Stimulated activated naive B cell treated with anti-CD40 and anti-IgM and Interleukin-4, amounts not matched to agents 10 μg/mL and 1 μg/mL and 100 μg/mL, for 72 hours (primary cell): ENCODE measurements at regions not wholly inside any gene's neighbourhood (a gene's known extent, or its start where the extent isn't known, plus 50 kb on each side); places are given as distances from the start of the nearest gene placed in this dataset.
"Not testable (repeated sequence)": the region's sequence is repeated elsewhere in the genome, so short reads cannot be mapped to it uniquely, and the experiment has no call there.

ENCODE experiments used
- ATAC-seq, 2 donors: fragments of 150-1000 bp; cut with Tn5 transposase; replicated peaks; 2 replicates each; pipeline ENCODE4 v1.10.0; 2021; ENCODE audit warnings: moderate library complexity in 1 of 2
- DNase-seq: peaks from one replicate; pipeline ENCODE4 v3.0.0; 2021
- H3K27ac Mint-ChIP-seq: one replicate; pipeline ENCODE4 v1.8.0; 2022; ENCODE audit warnings: mild to moderate bottlenecking, mixed read lengths
- H3K27me3 Mint-ChIP-seq, 2 donors: one replicate each; pipeline ENCODE4 v1.8.0; 2022; ENCODE audit warnings: mixed read lengths in 2 of 2
- H3K36me3 Mint-ChIP-seq, 2 donors: one replicate each; pipeline ENCODE4 v1.8.0; 2022; ENCODE audit warnings: mixed read lengths in 2 of 2, mild to moderate bottlenecking in 1 of 2
- H3K4me1 Mint-ChIP-seq, 2 donors: one replicate each; pipeline ENCODE4 v1.8.0; 2022; ENCODE audit warnings: mixed read lengths in 2 of 2, mild to moderate bottlenecking in 1 of 2
- H3K4me3 Mint-ChIP-seq, 2 donors: one replicate each; pipeline ENCODE4 v1.8.0; 2022; ENCODE audit warnings: mild to moderate bottlenecking in 2 of 2, mixed read lengths in 2 of 2, moderate library complexity in 1 of 2
- H3K9me3 Mint-ChIP-seq, 2 donors: one replicate each; pipeline ENCODE4 v1.8.0; 2022; ENCODE audit warnings: mixed read lengths in 2 of 2, mild to moderate bottlenecking in 1 of 2

DNA sequence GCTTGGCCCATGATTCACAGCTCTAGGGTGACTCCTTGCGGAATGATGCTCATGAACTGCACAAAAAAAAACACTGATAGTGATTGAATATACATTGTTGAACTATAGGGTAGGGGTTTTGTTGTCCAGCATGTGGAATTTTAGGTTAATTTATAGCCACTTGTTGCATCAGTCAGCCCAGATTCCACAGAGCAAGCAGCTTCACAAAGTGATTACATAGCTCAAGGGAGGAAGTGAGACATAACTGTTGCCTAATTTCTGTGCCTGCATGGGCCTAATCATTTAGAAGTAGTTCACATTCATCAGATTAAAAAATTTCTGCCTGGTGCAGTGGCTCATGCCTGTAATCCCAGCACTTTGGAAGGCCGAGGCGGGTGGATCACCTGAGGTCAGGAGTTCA lies 142.2 kb upstream of the ZNF722 start:
- not testable (repeated sequence) for ATAC-seq, DNase-seq, H3K36me3 Mint-ChIP-seq, H3K27me3 Mint-ChIP-seq, H3K27ac Mint-ChIP-seq, H3K4me3 Mint-ChIP-seq, H3K4me1 Mint-ChIP-seq
- peaks cover 19 to 23% of the 10 kb centered on the region in 2 donors for H3K9me3 Mint-ChIP-seq

DNA sequence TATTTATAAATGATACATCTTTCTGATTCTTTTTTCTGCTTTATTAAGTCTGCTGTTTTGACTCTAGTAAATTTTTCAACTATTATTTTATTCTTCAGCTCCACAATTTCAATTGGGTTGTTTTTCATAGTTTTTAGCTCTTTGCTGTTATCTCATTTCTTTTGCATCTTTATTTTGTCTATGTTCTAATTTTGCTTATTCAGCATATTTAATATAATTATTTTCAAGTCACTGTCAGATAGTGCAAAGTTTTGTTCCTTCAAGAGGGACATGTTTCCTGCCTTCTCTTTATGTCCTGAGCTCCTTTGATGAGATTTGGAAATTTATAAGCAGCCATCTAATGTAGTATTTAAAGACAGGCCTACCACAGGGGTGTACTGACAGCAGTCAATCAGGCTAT lies 131.5 kb upstream of the ZNF722 start:
- peaks cover 17 to 23% of the 10 kb centered on the region in 2 donors for H3K9me3 Mint-ChIP-seq

DNA sequence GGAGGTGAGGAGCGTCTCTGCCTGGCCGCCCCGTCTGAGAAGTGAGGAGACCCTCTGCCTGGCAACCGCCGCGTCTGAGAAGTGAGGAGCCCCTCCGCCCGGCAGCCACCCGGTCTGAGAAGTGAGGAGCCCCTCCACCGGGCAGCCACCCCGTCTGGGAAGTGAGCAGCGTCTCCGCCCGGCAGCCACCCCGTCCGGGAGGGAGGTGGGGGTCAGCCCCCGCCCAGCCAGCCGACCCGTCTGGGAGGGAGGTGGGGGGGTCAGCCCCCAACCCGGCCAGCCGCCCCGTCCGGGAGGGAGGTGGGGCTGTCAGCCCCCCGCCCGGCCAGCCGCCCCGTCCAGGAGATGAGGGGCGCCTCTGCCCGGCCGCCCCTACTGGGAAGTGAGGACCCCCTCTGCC lies 124.4 kb upstream of the ZNF722 start:
- not testable (repeated sequence) for H3K4me1 Mint-ChIP-seq, H3K27ac Mint-ChIP-seq, H3K27me3 Mint-ChIP-seq, DNase-seq, H3K36me3 Mint-ChIP-seq, H3K4me3 Mint-ChIP-seq, ATAC-seq
- peaks cover 19 to 22% of the 10 kb centered on the region in 2 donors for H3K9me3 Mint-ChIP-seq

More for the DNA sequence above, 131.5 kb upstream of the ZNF722 start:
- no peak for DNase-seq
- no peaks in the 10 kb centered on the region for H3K27me3 Mint-ChIP-seq
- H3K27ac Mint-ChIP-seq: no peak overlapping the region
- no peaks in the 10 kb centered on the region for H3K4me1 Mint-ChIP-seq
- no peak overlapping the region for H3K4me3 Mint-ChIP-seq
- no peak for ATAC-seq
- H3K36me3 Mint-ChIP-seq: peaks cover 0 to 2% of the 10 kb centered on the region in 2 donors

DNA sequence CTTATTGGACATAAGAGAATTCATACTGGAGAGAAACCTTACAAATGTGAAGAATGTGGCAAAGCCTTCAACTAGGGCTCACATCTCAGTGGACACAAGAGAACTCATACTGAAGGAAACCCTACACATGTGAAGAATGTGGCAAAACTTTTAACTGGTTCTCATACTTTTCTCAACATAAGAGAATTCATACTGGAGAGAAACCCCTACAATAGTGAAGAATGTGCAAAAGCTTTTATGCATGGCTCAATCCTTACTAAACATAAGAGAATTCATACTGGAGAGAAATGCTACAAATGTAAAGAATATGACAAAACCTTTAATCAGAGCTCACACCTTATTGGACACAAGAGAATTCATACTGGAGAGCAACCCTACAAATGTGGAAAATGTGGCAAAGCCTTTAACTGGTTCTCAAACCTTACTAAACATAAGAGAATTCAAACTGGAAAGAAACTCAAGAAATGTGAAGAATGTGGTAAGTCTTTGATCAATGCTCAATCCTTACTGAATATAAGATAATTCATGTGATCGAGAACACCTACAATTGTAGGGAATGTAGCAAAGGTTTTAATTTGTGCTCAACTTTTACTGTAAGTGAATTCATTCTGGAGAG lies 121.8 kb upstream of the ZNF722 start:
- Mint-ChIP-seq H3K27ac (no peak overlapping the region), H3K36me3 (peaks cover 9 to 10% of the 10 kb centered on the region in 2 donors), H3K27me3 (no peaks in the 10 kb centered on the region), H3K4me1 (no peaks in the 10 kb centered on the region), H3K9me3 (peaks cover 31 to 37% of the 10 kb centered on the region in 2 donors), H3K4me3 (no peak overlapping the region)
- DNase-seq: no peak
- ATAC-seq: no peak

DNA sequence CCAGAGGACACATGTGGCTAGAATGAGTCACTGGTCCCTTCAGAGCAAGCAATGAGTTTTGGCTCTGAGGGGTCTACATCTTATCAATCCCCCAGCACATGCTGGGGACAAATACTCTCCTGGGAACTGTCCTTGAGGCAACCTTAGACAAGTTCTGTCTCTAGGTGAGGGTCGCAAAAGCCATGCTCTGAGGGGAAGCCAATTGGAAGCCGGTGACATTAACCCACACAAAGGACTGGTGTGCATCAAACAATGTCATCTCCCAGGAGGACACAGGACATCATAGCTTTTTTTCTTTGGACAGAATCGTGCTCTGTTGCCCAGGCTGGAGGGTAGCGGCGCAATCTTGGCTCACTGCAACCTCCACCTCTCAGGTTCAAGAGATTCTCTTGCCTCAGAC lies 111.6 kb upstream of the ZNF722 start:
- ATAC-seq (no peak), DNase-seq (no peak)
- Mint-ChIP-seq H3K27ac (no peak overlapping the region), H3K4me3 (no peak overlapping the region), H3K4me1 (no peaks in the 10 kb centered on the region), H3K9me3 (peaks cover 37 to 46% of the 10 kb centered on the region in 2 donors), H3K36me3 (peaks cover 4 to 5% of the 10 kb centered on the region in 2 donors), H3K27me3 (peaks cover 4 to 8% of the 10 kb centered on the region in 2 donors)

DNA sequence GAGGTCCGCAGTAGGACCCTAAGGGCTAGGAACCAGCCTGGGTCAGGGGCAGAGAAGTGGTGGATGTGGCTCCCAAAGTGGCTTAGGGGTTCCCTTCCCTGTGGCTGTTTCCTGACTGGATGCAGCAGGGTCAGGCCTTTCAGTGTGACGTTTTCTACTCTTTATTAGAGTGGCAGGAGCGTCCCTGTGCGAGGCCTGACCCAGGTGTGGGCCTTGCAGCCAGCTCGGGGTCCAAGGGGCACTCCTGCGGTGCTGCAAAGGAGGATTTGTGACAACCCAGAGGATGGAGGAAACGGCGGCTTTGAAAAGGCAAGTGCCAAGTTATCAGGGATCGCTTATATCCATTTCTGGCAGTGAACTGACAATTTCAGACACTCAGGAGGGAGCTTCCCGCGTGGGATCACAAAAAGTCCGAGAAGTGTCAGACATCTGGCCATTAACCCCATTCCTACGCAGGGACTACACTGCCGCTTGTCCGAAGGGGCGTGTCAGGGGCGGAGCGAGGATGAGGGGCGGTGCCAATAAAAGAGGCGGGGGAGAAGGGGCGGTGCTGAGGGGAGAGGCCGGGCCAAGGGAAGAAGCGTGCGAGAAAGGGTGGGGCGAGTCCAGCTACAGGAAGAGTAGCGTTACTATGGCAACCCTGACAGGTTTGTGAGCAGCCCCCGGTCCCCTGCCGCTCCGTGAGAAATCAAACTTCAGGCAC lies 98.8 kb upstream of the ZNF722 start:
- Mint-ChIP-seq H3K9me3 (peaks cover 5 to 10% of the 10 kb centered on the region in 2 donors), H3K36me3 (peaks cover 6 to 9% of the 10 kb centered on the region in 2 donors), H3K27ac (peak overlapping the region; percentile 96), H3K4me1 (peaks cover 3 to 13% of the 10 kb centered on the region in 2 donors), H3K4me3 (peak overlapping the region; percentile 90 to 96), H3K27me3 (no peaks in the 10 kb centered on the region)
- ATAC-seq: peak; percentile 83 to 89
- DNase-seq: peak; percentile 83

DNA sequence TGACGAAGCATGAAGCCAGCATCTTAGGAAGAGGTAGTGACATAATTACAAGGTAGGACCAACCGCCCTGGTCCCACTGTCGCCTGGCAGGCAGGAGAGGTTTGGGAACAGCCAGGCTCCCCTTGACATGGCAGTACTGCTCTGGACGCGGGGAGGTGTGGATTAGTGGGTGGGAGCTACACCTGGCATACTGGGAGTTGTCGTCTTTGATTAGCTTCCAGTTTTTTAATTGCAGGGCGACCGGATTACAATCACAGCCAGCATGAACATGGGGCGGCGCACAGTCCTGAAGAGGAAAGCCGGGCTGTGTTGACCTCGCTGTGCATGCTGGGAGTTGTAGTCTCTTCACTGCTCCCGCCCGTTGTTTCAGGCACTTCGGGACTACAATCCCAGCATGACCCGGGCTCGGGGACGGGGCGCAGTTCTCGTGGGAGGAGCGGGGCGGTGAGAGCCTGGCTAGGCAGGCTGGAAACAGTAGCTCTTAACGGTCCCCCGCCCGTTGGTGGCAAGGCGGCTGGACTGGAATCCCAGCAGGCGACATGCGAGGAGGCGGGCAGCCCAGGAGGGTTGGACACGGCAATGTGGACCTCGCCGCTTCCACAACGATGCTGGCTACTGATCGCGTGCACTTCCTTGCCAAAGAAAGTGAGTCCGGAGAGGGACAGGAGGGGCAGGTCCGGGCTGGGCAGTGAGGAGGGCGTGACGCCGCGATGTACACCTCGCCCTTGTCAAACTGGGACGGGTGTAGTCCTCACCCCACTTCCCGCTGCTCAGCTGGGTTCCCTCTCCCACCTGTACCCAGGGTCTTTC lies 98.0 kb upstream of the ZNF722 start:
- H3K4me3 Mint-ChIP-seq: peak overlapping the region; percentile 90 to 96
- H3K27me3 Mint-ChIP-seq: no peaks in the 10 kb centered on the region
- peak; percentile 94 for ATAC-seq
- H3K9me3 Mint-ChIP-seq: peaks cover 5 to 10% of the 10 kb centered on the region in 2 donors
- peak; percentile 93 for DNase-seq
- peaks cover 8 to 13% of the 10 kb centered on the region in 2 donors for H3K36me3 Mint-ChIP-seq
- H3K27ac Mint-ChIP-seq: peak overlapping the region; percentile 96
- H3K4me1 Mint-ChIP-seq: peaks cover 5 to 13% of the 10 kb centered on the region in 2 donors

DNA sequence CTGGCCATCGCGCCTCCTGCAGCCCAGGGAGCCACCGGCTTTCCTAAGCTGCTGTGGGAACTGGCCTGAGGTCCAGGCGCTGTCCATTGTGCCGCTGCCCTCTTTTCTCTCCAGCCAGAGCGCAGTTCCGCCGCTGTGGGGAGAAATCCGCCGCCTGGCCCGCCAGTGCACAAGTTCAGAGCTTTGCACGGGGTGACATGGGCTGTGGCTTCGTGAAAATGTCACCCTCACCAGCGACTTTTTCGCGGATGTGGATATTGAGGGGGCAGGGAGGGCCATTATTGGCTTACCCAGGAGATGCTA lies 97.5 kb upstream of the ZNF722 start:
- not testable (repeated sequence) for ATAC-seq, H3K27me3 Mint-ChIP-seq, DNase-seq, H3K27ac Mint-ChIP-seq
- Mint-ChIP-seq H3K4me3 (peak overlapping the region; percentile 90 to 96), H3K36me3 (peaks cover 11 to 15% of the 10 kb centered on the region in 2 donors), H3K4me1 (peaks cover 6 to 13% of the 10 kb centered on the region in 2 donors), H3K9me3 (peaks cover 6 to 10% of the 10 kb centered on the region in 2 donors)

DNA sequence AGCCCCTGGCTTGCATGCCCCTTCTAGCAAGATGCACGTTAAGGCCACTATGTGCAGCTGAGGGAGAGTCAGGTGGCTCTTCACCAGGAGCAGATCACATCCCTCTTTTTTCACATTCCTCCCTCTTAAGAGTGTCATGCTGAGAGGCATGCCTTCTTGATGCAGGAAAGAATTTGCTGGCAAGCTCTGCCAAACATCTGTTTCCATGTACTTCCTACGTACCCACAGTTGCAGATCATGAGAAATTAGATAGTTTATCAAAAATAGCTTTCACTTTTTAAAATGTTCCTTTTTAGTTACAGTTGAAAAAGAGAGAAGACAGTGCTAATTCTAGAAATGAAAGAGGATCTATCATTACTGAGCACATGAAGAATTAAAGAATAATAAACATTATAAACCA lies 79.7 kb upstream of the ZNF722 start:
- Mint-ChIP-seq H3K27ac (no peak overlapping the region), H3K4me3 (no peak overlapping the region), H3K4me1 (no peaks in the 10 kb centered on the region), H3K27me3 (no peaks in the 10 kb centered on the region), H3K36me3 (peaks cover 8 to 28% of the 10 kb centered on the region in 2 donors), H3K9me3 (peaks cover 0 to 7% of the 10 kb centered on the region in 2 donors)
- ATAC-seq (no peak), DNase-seq (no peak)

DNA sequence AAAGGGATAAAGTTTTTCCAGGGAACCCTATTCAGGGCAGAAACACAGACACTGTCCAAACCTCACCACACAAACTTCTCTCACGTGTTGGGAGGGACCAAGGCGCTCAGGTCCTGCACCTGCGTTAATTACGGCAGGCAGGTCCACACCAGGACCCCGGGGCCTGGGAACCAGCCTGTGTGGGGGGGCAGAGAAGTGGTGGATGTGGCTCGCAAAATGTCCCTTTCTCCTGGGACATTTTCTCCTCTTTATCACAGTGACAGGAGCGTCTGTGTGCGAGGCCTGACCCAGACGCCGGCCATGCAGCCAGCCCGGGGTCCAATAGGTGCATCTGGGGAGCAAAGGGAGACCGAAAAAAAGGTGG lies 73.4 kb upstream of the ZNF722 start:
- peaks cover 8 to 18% of the 10 kb centered on the region in 2 donors for H3K36me3 Mint-ChIP-seq
- no peaks in the 10 kb centered on the region for H3K27me3 Mint-ChIP-seq
- H3K4me3 Mint-ChIP-seq: peak overlapping the region; percentile 97 to 98
- peaks cover 0 to 4% of the 10 kb centered on the region in 2 donors for H3K9me3 Mint-ChIP-seq
- H3K4me1 Mint-ChIP-seq: peaks cover 5 to 6% of the 10 kb centered on the region in 2 donors
- ATAC-seq: peak in 1 of 2 donors; percentile 3
- peak overlapping the region; percentile 99 for H3K27ac Mint-ChIP-seq
- no peak for DNase-seq

DNA sequence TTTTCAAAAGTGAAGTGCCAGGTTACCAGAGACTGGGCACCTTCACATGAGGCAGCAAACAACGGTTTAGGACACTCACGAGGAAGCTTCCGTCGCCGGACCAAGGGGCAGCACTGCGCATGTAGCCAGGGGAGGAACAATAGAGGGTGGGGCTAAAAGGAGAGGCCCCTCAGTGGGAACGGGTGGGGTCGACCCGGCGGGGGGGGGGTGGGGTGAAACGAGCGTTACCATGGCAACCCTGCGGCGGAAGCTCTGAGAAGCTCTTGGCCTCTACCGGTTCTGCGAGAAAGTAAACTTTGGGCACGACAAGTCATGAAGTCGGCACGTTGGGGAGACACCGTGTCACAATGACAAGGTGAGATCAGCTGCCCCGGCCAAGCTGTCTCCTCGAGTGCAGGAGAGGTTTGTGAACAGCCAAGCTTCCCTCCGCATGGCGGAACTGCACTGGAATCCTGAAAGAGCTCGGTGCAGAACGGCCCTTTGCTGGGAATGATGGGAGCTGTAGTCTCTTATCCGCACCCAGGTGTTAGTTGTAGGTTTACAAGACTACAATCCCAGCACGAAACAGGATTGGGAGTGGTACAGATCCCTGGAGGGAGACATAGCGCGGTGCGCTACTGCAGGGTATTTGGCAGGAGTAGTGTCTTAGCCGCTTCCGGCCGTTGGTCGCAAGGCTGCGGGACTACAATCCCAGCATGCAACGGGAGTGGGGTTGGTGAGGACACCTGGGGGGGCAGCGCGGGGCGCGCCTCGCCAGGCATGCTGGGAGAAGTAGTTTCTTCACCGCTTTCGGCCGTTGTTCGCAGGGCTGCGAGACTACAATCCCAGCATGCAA lies 72.8 kb upstream of the ZNF722 start:
- peaks cover 0 to 4% of the 10 kb centered on the region in 2 donors for H3K9me3 Mint-ChIP-seq
- peak; percentile 94 for DNase-seq
- no peaks in the 10 kb centered on the region for H3K27me3 Mint-ChIP-seq
- H3K36me3 Mint-ChIP-seq: peaks cover 8 to 18% of the 10 kb centered on the region in 2 donors
- peak overlapping the region; percentile 99 for H3K27ac Mint-ChIP-seq
- peak overlapping the region; percentile 97 to 98 for H3K4me3 Mint-ChIP-seq
- ATAC-seq: peak; percentile 92 to 94
- peaks cover 5 to 6% of the 10 kb centered on the region in 2 donors for H3K4me1 Mint-ChIP-seq

DNA sequence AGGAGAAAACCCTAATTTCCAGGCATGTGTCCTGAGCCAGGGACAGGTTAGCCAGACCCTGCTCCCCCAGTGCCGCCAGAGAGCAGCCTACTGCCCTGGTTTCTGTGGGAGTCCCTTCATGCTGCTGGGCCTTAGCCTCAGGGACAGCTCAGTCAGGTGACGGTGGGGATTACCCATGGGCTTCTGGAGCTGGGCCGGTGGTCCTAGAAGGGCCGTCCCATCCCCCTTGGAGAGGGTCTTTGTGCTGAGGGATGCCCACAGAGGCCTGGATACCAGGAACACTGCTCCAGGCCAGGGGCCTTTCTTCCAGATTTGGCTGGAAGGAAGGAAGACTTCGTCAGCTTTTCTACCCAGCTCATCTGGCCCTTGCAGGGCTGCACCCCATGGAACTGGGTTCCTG lies 71.4 kb upstream of the ZNF722 start:
- Mint-ChIP-seq H3K27me3 (no peaks in the 10 kb centered on the region), H3K9me3 (peaks cover 0 to 1% of the 10 kb centered on the region in 2 donors), H3K4me3 (peak overlapping the region; percentile 97 to 98), H3K27ac (no peak overlapping the region), H3K36me3 (peaks cover 5 to 10% of the 10 kb centered on the region in 2 donors), H3K4me1 (peaks cover 5 to 6% of the 10 kb centered on the region in 2 donors)
- ATAC-seq (no peak), DNase-seq (no peak)

DNA sequence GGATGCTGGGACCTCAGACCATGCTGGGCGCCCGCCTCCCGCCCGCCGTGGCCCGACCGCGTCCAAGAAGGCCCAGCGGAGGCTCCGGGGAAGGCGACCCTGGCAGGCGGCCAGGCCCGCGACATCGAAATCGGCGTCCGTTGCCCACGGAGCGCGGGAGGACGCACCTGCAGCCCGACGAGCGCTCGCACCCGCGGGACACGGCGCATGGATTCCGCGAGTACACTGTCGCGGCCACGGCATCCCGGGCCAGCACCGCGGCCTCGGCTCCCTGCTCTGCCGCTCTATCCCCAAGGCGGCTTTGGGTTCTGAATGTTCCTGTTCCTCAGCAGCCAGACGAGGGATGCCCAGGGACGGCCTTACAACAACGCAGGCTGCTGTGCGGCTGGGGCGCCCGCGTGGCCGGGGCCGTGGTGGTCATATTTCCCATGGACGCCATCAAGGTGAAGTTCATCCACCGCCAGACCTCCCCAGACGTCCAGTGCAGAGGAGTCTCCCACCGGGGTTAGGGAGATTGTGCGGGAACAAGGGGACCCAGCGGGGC lies 67.5 kb upstream of the ZNF722 start:
- H3K27ac Mint-ChIP-seq: no peak overlapping the region
- DNase-seq (no peak), ATAC-seq (no peak)
- no peak overlapping the region for H3K4me3 Mint-ChIP-seq
- peaks cover 0 to 2% of the 10 kb centered on the region in 2 donors for H3K4me1 Mint-ChIP-seq
- peaks cover 5% of the 10 kb centered on the region in 2 donors for H3K36me3 Mint-ChIP-seq
- H3K9me3 Mint-ChIP-seq: peaks cover 4 to 6% of the 10 kb centered on the region in 2 donors
- H3K27me3 Mint-ChIP-seq: no peaks in the 10 kb centered on the region
